SJSA1 (cell line): ENCODE measurements at regions not wholly inside any gene's neighbourhood (a gene's known extent, or its start where the extent isn't known, plus 50 kb on each side); places are given as distances from the start of the nearest gene placed in this dataset.
"Not testable (repeated sequence)": the region's sequence is repeated elsewhere in the genome, so short reads cannot be mapped to it uniquely, and the experiment has no call there.

Experiments
- DNase-seq, 2 experiments: peaks; one replicate each; pipeline ENCODE4 v3.0.0-alpha.2; 2015 to 2020; ENCODE audit warnings: low spot score in 2 of 2, low read depth in 1 of 2
- H3K27ac ChIP-seq: fragments of 250-450 bp; sonication (Bioruptor Pico); 2 replicates; pipeline ENCODE4 v1.5.1; 2020; ENCODE audit warnings: mild to moderate bottlenecking, moderate library complexity
- H3K27me3 ChIP-seq: fragments of 250-450 bp; sonication (Bioruptor Pico); replicated peaks from 2 replicates; pipeline ENCODE4 v1.5.1; 2020; ENCODE audit warnings: mild to moderate bottlenecking, moderate library complexity
- H3K36me3 ChIP-seq: fragments of 250-450 bp; sonication (Bioruptor Pico); 2 replicates; pipeline ENCODE4 v1.5.1; 2020; ENCODE audit warnings: mild to moderate bottlenecking
- H3K4me1 ChIP-seq: fragments of 250-450 bp; sonication (Bioruptor Pico); replicated peaks from 2 replicates; pipeline ENCODE4 v1.6.1; 2021; ENCODE audit warnings: mild to moderate bottlenecking
- H3K4me3 ChIP-seq: fragments of 250-450 bp; sonication (Bioruptor Pico); 2 replicates; pipeline ENCODE4 v1.5.1; 2020; ENCODE audit warnings: mild to moderate bottlenecking
- H3K9me3 ChIP-seq: fragments of 250-450 bp; sonication (Bioruptor Pico); replicated peaks from 2 replicates; pipeline ENCODE4 v1.5.1; 2020; ENCODE audit warnings: mild to moderate bottlenecking

GRCh38 chr16:5221831-5222230 lies 124.2 kb upstream of the EEF2KMT start:
- not testable (repeated sequence) for DNase-seq, H3K27ac ChIP-seq, H3K4me1 ChIP-seq, H3K4me3 ChIP-seq, H3K27me3 ChIP-seq, H3K36me3 ChIP-seq, H3K9me3 ChIP-seq

GRCh38 chr16:5220705-5221104 lies 123.1 kb upstream of the EEF2KMT start:
- H3K27ac ChIP-seq = no peak overlapping the region
- no peak for DNase-seq
- H3K9me3 ChIP-seq = no peaks in the 10 kb centered on the region
- H3K4me3 ChIP-seq = no peak overlapping the region
- H3K27me3 ChIP-seq = peaks cover 2% of the 10 kb centered on the region; the same call in 1 of the 2 replicates
- no peaks in the 10 kb centered on the region for H3K4me1 ChIP-seq
- no peaks in the 10 kb centered on the region for H3K36me3 ChIP-seq

DNA sequence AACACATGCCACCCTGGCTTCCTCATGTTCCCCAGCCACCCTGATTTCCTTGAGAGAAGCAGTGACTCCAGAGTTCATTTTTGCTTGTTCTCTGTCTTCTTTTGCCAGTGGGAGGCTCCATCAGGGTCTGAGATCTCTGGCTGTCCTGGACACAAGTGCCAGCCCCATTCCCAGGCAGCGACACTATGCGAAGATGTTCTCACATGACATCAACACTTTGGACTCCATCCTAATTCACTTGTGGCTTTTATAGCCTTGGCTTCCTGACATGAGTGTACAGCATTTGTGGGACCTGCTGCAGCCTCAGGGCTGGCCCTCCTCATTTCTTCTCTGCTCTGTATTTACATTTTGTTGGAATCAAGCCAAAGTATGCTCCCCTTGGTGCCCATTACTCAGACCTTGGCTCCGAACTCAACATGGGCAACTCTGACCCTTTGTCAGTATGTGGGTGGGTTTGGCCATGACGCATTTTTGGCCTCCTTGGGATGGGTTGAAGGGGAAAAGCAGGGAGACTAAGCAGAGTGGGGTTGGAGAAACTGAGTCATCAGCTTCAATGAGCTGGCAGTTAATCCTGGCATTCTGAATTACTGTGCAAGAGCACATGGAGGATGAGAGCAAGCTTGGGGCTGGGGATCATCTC lies 119.0 kb upstream of the EEF2KMT start:
- no peak overlapping the region for H3K4me3 ChIP-seq
- DNase-seq = no peak
- no peaks in the 10 kb centered on the region for H3K36me3 ChIP-seq
- H3K27ac ChIP-seq = no peak overlapping the region
- H3K9me3 ChIP-seq = no peaks in the 10 kb centered on the region
- 0 out of 2 replicates have a peak, but pooled peaks cover 2% of the 10 kb centered on the region for H3K27me3 ChIP-seq
- no peaks in the 10 kb centered on the region for H3K4me1 ChIP-seq

GRCh38 chr16:5215901-5216300 lies 118.3 kb upstream of the EEF2KMT start:
- Histone ChIP-seq H3K36me3 (no peaks in the 10 kb centered on the region), H3K27me3 (0 out of 2 replicates have a peak, but pooled peaks cover 2% of the 10 kb centered on the region), H3K4me3 (no peak overlapping the region), H3K4me1 (no peaks in the 10 kb centered on the region), H3K9me3 (no peaks in the 10 kb centered on the region), H3K27ac (no peak overlapping the region)
- no peak for DNase-seq

GRCh38 chr16:5214466-5214865 lies 116.9 kb upstream of the EEF2KMT start:
- no peak for DNase-seq
- H3K27ac ChIP-seq = no peak overlapping the region
- H3K4me3 ChIP-seq = no peak overlapping the region

GRCh38 chr16:5212501-5212900 lies 114.9 kb upstream of the EEF2KMT start:
- not testable (repeated sequence) for H3K27ac ChIP-seq, H3K36me3 ChIP-seq, DNase-seq, H3K4me1 ChIP-seq, H3K4me3 ChIP-seq, H3K27me3 ChIP-seq, H3K9me3 ChIP-seq

More at GRCh38 chr16:5214466-5214865, 116.9 kb upstream of the EEF2KMT start:
- Histone ChIP-seq H3K4me1 (no peaks in the 10 kb centered on the region), H3K27me3 (0 out of 2 replicates have a peak, but pooled peaks cover 2% of the 10 kb centered on the region), H3K36me3 (no peaks in the 10 kb centered on the region), H3K9me3 (no peaks in the 10 kb centered on the region)

DNA sequence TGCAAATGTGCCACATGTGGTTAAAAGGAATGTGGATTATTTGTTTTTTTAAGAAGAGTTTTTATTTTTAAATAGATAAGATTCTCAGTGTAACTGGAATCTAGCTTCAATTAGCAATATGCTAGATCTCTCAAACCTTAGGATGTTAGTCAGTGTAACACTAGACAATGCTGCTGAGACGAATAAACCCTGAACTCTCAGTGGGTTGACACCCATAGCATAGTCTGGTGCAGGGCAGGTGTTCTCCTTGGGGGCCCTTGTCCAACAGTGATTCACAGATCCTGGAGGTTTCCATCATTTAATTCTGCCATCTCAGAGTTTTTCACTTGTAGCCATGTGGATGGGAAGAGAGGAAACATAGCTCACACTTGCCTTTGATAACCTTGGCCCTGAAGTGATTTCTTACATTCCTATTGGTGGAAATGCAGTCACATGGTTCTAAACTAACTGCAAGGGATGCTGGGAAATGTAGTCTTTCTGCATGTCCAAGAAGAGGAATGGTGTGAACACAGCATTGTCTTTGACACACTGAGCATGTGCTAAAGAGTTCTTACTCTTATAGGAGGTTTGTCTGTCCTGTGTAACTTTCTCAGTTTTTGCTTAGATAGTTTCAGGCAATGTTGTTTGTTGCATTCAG lies 110.4 kb upstream of the EEF2KMT start:
- H3K9me3 ChIP-seq, H3K27me3 ChIP-seq, H3K36me3 ChIP-seq, H3K4me1 ChIP-seq, DNase-seq, H3K4me3 ChIP-seq, H3K27ac ChIP-seq: not testable (repeated sequence)

DNA sequence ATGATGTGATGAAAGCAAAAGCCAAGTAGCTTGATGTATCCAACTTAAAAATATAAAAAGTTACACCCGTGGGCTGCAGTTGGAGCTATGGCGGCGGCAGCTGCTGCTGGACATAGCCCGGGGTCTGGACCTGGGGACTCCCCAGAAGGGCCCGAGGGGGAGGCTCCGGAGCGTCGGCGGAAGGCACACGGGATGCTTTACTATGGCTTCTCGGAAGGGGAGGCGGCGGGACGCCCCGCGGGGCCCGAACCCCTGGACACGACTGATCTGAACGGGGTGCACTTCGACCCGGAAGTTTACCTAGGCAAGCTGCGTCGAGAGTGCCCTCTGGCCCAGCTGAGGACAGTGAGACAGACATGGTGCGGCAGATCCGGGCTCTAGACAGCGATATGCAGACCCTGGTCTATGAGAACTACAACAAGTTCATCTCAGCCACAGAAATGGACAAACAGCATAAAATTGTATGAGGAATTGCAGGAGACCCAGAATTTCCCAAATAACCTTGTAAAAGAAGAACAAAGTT lies 109.5 kb upstream of the EEF2KMT start:
- H3K27ac ChIP-seq = no peak overlapping the region
- no peak overlapping the region for H3K4me3 ChIP-seq
- no peaks in the 10 kb centered on the region for H3K36me3 ChIP-seq
- no peak for DNase-seq
- no peaks in the 10 kb centered on the region for H3K4me1 ChIP-seq
- H3K27me3 ChIP-seq = no peaks in the 10 kb centered on the region
- H3K9me3 ChIP-seq = no peaks in the 10 kb centered on the region

GRCh38 chr16:5206331-5206990 lies 108.9 kb upstream of the EEF2KMT start:
- Histone ChIP-seq H3K4me3 (no peak overlapping the region), H3K27ac (no peak overlapping the region), H3K4me1 (no peaks in the 10 kb centered on the region), H3K9me3 (no peaks in the 10 kb centered on the region), H3K27me3 (no peaks in the 10 kb centered on the region), H3K36me3 (no peaks in the 10 kb centered on the region)
- no peak for DNase-seq

GRCh38 chr16:5205361-5206040 lies 107.9 kb upstream of the EEF2KMT start:
- Histone ChIP-seq H3K9me3 (no peaks in the 10 kb centered on the region), H3K27me3 (no peaks in the 10 kb centered on the region), H3K4me1 (no peaks in the 10 kb centered on the region), H3K36me3 (no peaks in the 10 kb centered on the region), H3K27ac (no peak overlapping the region), H3K4me3 (no peak overlapping the region)
- DNase-seq = no peak

- H3K4me1 ChIP-seq, H3K27ac ChIP-seq, H3K27me3 ChIP-seq, H3K9me3 ChIP-seq, H3K4me3 ChIP-seq, H3K36me3 ChIP-seq, DNase-seq: not testable (repeated sequence)
Observed at GRCh38 chr16:5203675-5204074, 106.1 kb upstream of the EEF2KMT start.

GRCh38 chr16:5200123-5200522 lies 102.5 kb upstream of the EEF2KMT start:
- no peaks in the 10 kb centered on the region for H3K4me1 ChIP-seq

GRCh38 chr16:5196204-5196603 lies 98.6 kb upstream of the EEF2KMT start:
- DNase-seq = no peak
- Histone ChIP-seq H3K27me3 (no peaks in the 10 kb centered on the region), H3K4me1 (no peaks in the 10 kb centered on the region), H3K4me3 (no peak overlapping the region), H3K9me3 (no peaks in the 10 kb centered on the region), H3K36me3 (no peaks in the 10 kb centered on the region), H3K27ac (no peak overlapping the region)

More at GRCh38 chr16:5200123-5200522, 102.5 kb upstream of the EEF2KMT start:
- Histone ChIP-seq H3K4me3 (no peak overlapping the region), H3K27ac (no peak overlapping the region), H3K9me3 (no peaks in the 10 kb centered on the region), H3K36me3 (no peaks in the 10 kb centered on the region), H3K27me3 (no peaks in the 10 kb centered on the region)
- DNase-seq = no peak

GRCh38 chr16:5193861-5194260 lies 96.3 kb upstream of the EEF2KMT start:
- Histone ChIP-seq H3K4me1 (no peaks in the 10 kb centered on the region), H3K4me3 (no peak overlapping the region), H3K27ac (no peak overlapping the region), H3K9me3 (no peaks in the 10 kb centered on the region), H3K36me3 (no peaks in the 10 kb centered on the region), H3K27me3 (no peaks in the 10 kb centered on the region)
- no peak for DNase-seq
